ENCODE measurements at regions not wholly inside any gene's neighbourhood (a gene's known extent, or its start where the extent isn't known, plus 50 kb on each side); places are given as distances from the start of the nearest gene placed in this dataset.

DNA sequence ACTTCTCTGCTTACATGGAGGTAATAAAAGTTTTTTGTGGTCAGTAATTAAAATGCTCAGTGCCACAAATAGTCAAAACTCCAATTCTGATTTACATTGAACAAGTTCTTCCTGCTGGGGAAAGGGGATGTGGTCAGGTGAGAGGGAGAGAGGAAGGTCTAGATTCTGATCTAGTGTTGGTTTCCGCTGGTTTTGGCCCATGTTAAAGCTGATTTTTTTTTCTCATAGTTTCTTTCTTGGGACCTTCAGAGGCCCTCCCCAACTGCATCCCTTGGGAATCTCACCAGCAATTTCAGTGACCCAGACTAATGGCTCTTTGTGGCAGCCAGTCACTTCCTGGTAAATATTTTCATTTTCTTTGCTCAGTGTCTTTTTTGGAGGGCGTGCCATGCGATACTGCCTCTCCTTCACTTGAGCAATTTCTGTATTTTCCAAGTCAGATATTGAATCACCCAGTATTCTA, 332.7 kb downstream of the RAPGEF2 start:
- TF ChIP-seq HDAC6 (IDR thresholded peaks at IDR 0.05; ENCODE audit: unreplicated experiment) (no peak), CREB1 (IDR thresholded peaks at IDR 0.05; ENCODE audit: low read depth) (no peak)
- TF ChIP-seq, protein P1, sequence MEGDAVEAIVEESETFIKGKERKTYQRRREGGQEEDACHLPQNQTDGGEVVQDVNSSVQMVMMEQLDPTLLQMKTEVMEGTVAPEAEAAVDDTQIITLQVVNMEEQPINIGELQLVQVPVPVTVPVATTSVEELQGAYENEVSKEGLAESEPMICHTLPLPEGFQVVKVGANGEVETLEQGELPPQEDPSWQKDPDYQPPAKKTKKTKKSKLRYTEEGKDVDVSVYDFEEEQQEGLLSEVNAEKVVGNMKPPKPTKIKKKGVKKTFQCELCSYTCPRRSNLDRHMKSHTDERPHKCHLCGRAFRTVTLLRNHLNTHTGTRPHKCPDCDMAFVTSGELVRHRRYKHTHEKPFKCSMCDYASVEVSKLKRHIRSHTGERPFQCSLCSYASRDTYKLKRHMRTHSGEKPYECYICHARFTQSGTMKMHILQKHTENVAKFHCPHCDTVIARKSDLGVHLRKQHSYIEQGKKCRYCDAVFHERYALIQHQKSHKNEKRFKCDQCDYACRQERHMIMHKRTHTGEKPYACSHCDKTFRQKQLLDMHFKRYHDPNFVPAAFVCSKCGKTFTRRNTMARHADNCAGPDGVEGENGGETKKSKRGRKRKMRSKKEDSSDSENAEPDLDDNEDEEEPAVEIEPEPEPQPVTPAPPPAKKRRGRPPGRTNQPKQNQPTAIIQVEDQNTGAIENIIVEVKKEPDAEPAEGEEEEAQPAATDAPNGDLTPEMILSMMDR (IDR thresholded peaks at IDR 0.05 in 2 of 3, conservative IDR thresholded peaks at IDR 0.05 in 1 of 3; ENCODE audit: control insufficient read depth in 2 of 3, extremely low read depth in 1 of 3, insufficient read depth in 1 of 3, low read depth in 3 of 3, low read length in 3 of 3): no peak
